ENCODE measurements at regions not wholly inside any gene's neighbourhood (a gene's known extent, or its start where the extent isn't known, plus 50 kb on each side); places are given as distances from the start of the nearest gene placed in this dataset.

DNA sequence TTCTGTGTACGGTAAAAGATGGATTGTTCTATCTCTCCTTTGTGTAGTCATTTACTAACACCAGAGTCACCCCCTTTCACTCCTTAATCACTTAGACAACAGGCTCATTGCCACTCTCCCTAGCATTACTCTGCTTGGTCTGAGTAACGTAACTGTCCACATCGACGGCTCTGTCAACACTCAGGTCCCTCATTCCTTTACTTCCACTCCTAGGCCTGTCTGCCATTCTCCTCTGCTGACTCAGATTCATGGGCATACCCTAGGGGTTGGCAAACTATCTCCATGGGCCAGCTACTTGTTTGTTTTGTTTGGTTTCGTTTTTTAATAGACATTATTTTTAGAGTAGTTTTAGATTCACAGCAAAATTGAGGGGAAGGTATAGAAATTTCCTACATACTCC, 243.9 kb downstream of the NR4A2 start:
- TF ChIP-seq ZNF529 (tag by site-specific recombination; IDR thresholded peaks at IDR 0.05; ENCODE audit: insufficient replicate concordance) = no peak
- no peak for TF ChIP-seq YY1 (tag by site-specific recombination; IDR thresholded peaks at IDR 0.05)
- no peak for TF ChIP-seq ZSCAN16 (tag by site-specific recombination; IDR thresholded peaks at IDR 0.05)
- no peak for TF ChIP-seq ZNF266 (tag by site-specific recombination; IDR thresholded peaks at IDR 0.05; ENCODE audit: low read depth)
- no peak for TF ChIP-seq ZNF561 (tag by site-specific recombination; IDR thresholded peaks at IDR 0.05; ENCODE audit: borderline replicate concordance)
- TF ChIP-seq, protein P1, sequence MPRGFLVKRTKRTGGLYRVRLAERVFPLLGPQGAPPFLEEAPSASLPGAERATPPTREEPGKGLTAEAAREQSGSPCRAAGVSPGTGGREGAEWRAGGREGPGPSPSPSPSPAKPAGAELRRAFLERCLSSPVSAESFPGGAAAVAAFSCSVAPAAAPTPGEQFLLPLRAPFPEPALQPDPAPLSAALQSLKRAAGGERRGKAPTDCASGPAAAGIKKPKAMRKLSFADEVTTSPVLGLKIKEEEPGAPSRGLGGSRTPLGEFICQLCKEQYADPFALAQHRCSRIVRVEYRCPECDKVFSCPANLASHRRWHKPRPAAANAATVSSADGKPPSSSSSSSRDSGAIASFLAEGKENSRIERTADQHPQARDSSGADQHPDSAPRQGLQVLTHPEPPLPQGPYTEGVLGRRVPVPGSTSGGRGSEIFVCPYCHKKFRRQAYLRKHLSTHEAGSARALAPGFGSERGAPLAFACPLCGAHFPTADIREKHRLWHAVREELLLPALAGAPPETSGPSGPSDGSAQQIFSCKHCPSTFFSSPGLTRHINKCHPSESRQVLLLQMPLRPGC (tag by site-specific recombination; IDR thresholded peaks at IDR 0.05) = no peak
- TF ChIP-seq, protein P2, sequence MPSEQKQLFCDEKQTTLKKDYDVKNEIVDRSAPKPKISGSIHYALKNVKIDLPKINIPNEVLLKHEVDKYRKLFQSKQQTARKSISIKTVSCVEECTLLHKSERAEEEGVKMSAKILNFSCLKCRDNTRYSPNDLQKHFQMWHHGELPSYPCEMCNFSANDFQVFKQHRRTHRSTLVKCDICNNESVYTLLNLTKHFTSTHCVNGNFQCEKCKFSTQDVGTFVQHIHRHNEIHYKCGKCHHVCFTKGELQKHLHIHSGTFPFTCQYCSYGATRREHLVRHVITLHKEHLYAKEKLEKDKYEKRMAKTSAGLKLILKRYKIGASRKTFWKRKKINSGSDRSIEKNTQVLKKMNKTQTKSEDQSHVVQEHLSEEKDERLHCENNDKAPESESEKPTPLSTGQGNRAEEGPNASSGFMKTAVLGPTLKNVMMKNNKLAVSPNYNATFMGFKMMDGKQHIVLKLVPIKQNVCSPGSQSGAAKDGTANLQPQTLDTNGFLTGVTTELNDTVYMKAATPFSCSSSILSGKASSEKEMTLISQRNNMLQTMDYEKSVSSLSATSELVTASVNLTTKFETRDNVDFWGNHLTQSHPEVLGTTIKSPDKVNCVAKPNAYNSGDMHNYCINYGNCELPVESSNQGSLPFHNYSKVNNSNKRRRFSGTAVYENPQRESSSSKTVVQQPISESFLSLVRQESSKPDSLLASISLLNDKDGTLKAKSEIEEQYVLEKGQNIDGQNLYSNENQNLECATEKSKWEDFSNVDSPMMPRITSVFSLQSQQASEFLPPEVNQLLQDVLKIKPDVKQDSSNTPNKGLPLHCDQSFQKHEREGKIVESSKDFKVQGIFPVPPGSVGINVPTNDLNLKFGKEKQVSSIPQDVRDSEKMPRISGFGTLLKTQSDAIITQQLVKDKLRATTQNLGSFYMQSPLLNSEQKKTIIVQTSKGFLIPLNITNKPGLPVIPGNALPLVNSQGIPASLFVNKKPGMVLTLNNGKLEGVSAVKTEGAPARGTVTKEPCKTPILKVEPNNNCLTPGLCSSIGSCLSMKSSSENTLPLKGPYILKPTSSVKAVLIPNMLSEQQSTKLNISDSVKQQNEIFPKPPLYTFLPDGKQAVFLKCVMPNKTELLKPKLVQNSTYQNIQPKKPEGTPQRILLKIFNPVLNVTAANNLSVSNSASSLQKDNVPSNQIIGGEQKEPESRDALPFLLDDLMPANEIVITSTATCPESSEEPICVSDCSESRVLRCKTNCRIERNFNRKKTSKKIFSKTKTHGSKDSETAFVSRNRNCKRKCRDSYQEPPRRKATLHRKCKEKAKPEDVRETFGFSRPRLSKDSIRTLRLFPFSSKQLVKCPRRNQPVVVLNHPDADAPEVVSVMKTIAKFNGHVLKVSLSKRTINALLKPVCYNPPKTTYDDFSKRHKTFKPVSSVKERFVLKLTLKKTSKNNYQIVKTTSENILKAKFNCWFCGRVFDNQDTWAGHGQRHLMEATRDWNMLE (tag by site-specific recombination; conservative IDR thresholded peaks at IDR 0.05; ENCODE audit: low read depth) = no peak
- TF ChIP-seq, protein P3, sequence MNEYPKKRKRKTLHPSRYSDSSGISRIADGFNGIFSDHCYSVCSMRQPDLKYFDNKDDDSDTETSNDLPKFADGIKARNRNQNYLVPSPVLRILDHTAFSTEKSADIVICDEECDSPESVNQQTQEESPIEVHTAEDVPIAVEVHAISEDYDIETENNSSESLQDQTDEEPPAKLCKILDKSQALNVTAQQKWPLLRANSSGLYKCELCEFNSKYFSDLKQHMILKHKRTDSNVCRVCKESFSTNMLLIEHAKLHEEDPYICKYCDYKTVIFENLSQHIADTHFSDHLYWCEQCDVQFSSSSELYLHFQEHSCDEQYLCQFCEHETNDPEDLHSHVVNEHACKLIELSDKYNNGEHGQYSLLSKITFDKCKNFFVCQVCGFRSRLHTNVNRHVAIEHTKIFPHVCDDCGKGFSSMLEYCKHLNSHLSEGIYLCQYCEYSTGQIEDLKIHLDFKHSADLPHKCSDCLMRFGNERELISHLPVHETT (tag by site-specific recombination; IDR thresholded peaks at IDR 0.05) = no peak
- TF ChIP-seq EGR2 (tag by site-specific recombination; IDR thresholded peaks at IDR 0.05; ENCODE audit: low read depth) = no peak
- no peak for TF ChIP-seq ZNF133 (tag by site-specific recombination; IDR thresholded peaks at IDR 0.05)
- TF ChIP-seq, protein P4, sequence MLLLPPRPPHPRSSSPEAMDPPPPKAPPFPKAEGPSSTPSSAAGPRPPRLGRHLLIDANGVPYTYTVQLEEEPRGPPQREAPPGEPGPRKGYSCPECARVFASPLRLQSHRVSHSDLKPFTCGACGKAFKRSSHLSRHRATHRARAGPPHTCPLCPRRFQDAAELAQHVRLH (tag by site-specific recombination; IDR thresholded peaks at IDR 0.05) = no peak
- no peak for TF ChIP-seq ZNF777 (tag by site-specific recombination; IDR thresholded peaks at IDR 0.05; ENCODE audit: borderline replicate concordance)
- TF ChIP-seq, protein P5, sequence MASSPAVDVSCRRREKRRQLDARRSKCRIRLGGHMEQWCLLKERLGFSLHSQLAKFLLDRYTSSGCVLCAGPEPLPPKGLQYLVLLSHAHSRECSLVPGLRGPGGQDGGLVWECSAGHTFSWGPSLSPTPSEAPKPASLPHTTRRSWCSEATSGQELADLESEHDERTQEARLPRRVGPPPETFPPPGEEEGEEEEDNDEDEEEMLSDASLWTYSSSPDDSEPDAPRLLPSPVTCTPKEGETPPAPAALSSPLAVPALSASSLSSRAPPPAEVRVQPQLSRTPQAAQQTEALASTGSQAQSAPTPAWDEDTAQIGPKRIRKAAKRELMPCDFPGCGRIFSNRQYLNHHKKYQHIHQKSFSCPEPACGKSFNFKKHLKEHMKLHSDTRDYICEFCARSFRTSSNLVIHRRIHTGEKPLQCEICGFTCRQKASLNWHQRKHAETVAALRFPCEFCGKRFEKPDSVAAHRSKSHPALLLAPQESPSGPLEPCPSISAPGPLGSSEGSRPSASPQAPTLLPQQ (tag by site-specific recombination; IDR thresholded peaks at IDR 0.05) = no peak
- TF ChIP-seq ZXDB (tag by site-specific recombination; IDR thresholded peaks at IDR 0.05) = no peak
- POLR2A ChIA-PET = no interaction called here
- H3K9me3 ChIP-seq (ENCODE audit: control insufficient read depth, insufficient read depth, low read depth, low read length) = no peaks in the 10 kb centered on the region
- no peak overlapping the region for H3K4me3 ChIP-seq (ENCODE audit: low read depth, low read length)
- no peaks in the 10 kb centered on the region for H3K4me1 ChIP-seq (ENCODE audit: control insufficient read depth, insufficient read depth, low read length)
- CTCF ChIA-PET = no interaction called here
- no peaks in the 10 kb centered on the region for H3K36me3 ChIP-seq (ENCODE audit: control insufficient read depth in 2 of 2, insufficient read depth in 1 of 2, low read length in 2 of 2)
- no peak overlapping the region for H3K27ac ChIP-seq (ENCODE audit: extremely low read depth, low read depth, low read length)

DNA sequence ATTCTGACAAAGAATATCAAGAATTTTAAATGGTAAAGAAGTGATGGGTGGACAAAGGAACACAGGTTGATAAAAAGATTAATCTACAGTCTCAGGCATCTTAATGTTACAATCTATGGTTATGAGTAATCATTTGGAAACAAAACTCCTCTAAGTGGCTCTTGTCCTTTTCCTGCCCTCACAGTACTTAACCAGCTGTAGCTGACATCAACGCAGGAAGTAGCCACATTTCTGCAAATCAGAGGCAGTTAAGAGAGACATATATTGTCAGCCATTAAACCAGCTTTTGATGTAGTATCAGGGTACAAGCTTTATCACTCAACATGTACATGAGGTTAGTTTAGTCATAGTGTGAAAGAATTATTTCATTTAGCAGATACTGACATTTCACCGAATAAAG, 244.6 kb downstream of the NR4A2 start:
- no peaks in the 10 kb centered on the region for H3K4me1 ChIP-seq (ENCODE audit: control insufficient read depth, insufficient read depth, low read length)
- H3K36me3 ChIP-seq (ENCODE audit: control insufficient read depth in 2 of 2, insufficient read depth in 1 of 2, low read length in 2 of 2) = no peaks in the 10 kb centered on the region
- POLR2A ChIA-PET = no interaction called here
- CTCF ChIA-PET = no interaction called here
- H3K9me3 ChIP-seq (ENCODE audit: control insufficient read depth, insufficient read depth, low read depth, low read length) = no peaks in the 10 kb centered on the region
- no peak overlapping the region for H3K4me3 ChIP-seq (ENCODE audit: low read depth, low read length)
- no peak overlapping the region for H3K27ac ChIP-seq (ENCODE audit: extremely low read depth, low read depth, low read length)
- TF ChIP-seq PRDM1 (tag by site-specific recombination; IDR thresholded peaks at IDR 0.05) (no peak), ZNF510 (tag by site-specific recombination; IDR thresholded peaks at IDR 0.05; ENCODE audit: insufficient replicate concordance) (no peak), ZNF366 (tag by site-specific recombination; conservative IDR thresholded peaks at IDR 0.05) (no peak), ZNF670 (tag by site-specific recombination; IDR thresholded peaks at IDR 0.05; ENCODE audit: low read depth) (no peak), KLF9 (tag by site-specific recombination; IDR thresholded peaks at IDR 0.05; ENCODE audit: low read depth) (no peak), ZSCAN16 (tag by site-specific recombination; IDR thresholded peaks at IDR 0.05) (no peak), ZNF530 (tag by site-specific recombination; IDR thresholded peaks at IDR 0.05; ENCODE audit: low read depth) (no peak)
- TF ChIP-seq, protein P6, sequence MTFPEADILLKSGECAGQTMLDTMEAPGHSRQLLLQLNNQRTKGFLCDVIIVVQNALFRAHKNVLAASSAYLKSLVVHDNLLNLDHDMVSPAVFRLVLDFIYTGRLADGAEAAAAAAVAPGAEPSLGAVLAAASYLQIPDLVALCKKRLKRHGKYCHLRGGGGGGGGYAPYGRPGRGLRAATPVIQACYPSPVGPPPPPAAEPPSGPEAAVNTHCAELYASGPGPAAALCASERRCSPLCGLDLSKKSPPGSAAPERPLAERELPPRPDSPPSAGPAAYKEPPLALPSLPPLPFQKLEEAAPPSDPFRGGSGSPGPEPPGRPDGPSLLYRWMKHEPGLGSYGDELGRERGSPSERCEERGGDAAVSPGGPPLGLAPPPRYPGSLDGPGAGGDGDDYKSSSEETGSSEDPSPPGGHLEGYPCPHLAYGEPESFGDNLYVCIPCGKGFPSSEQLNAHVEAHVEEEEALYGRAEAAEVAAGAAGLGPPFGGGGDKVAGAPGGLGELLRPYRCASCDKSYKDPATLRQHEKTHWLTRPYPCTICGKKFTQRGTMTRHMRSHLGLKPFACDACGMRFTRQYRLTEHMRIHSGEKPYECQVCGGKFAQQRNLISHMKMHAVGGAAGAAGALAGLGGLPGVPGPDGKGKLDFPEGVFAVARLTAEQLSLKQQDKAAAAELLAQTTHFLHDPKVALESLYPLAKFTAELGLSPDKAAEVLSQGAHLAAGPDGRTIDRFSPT (tag by site-specific recombination; IDR thresholded peaks at IDR 0.05) = no peak
